A549 (cell line): ENCODE measurements at regions not wholly inside any gene's neighbourhood (a gene's known extent, or its start where the extent isn't known, plus 50 kb on each side); places are given as distances from the start of the nearest gene placed in this dataset.

Experiments
- ATAC-seq, 2 experiments: fragments of 200-7000 bp in 1 of 2; fragments of >200 bp in 1 of 2; cut with Nextera tagmentation in 1 of 2; cut with Tn5 transposase in 1 of 2; 3 replicates each; pipeline versions ENCODE4 v1.8.0 to v1.9.1; 2018 to 2020; ENCODE audit warnings: mild to moderate bottlenecking in 1 of 2, moderate library complexity in 1 of 2
- CTCF ChIA-PET: fragments of 300-600 bp; sonication (Branson Sonifier 250); formaldehyde crosslinking; extraction: SDS; loops from one replicate; lab custom pipeline; 2021; ENCODE audit warnings: antibody characterized with exemption, inconsistent platforms; lab: Yijun Ruan, JAX
- POLR2A ChIA-PET: fragments of 350-600 bp; formaldehyde crosslinking; extraction: SDS; loops from one replicate; lab custom pipeline; 2021; ENCODE audit warnings: antibody characterized with exemption, inconsistent platforms; lab: Yijun Ruan, JAX
- DNase-seq, 2 experiments: peaks; one replicate each; pipeline versions ENCODE4 v3.0.0 to v3.0.0-alpha.2; 2011 to 2016; ENCODE audit warnings: low read depth in 1 of 2, low spot score in 1 of 2
- FAIRE-seq: peaks from 2 replicates; lab custom pipeline; 2011; peaks lifted over from hg19 to GRCh38; lab: Jason Lieb, UNC
- H3K27ac ChIP-seq, 2 experiments: fragments of >200 bp; sonication (Bioruptor Twin); formaldehyde crosslinking; 3 replicates each; pipeline ENCODE4 v1.5.1; 2016 to 2017
- H3K4me1 ChIP-seq: fragments of >200 bp; sonication (Bioruptor Twin); formaldehyde crosslinking; 3 replicates; pipeline ENCODE4 v1.6.1; 2016
- H3K4me2 ChIP-seq: fragments of >200 bp; sonication (Bioruptor Twin); formaldehyde crosslinking; 3 replicates; pipeline ENCODE4 v1.6.1; 2016
- H3K4me3 ChIP-seq: fragments of >200 bp; sonication (Bioruptor Twin); formaldehyde crosslinking; 3 replicates; pipeline ENCODE4 v1.5.1; 2016
- H3K9me3 ChIP-seq: fragments of >200 bp; sonication (Bioruptor Twin); formaldehyde crosslinking; 3 replicates; pipeline ENCODE4 v1.6.1; 2016
- CHD2 ChIP-seq: fragments of 150-350 bp; IDR thresholded peaks from 2 replicates; pipeline ENCODE4 v1.6.1; 2014; ENCODE audit warnings: low read length; ENCODE audit not compliant: partially characterized antibody
- FOSL2 ChIP-seq, 2 experiments: fragments of 450-650 bp in 1 of 2; fragments of >200 bp in 1 of 2; sonication (Bioruptor Twin) in 1 of 2; formaldehyde crosslinking; IDR thresholded peaks; 2 replicates each; pipeline versions ENCODE4 v1.5.0 to v1.6.1; 2016 to 2020; ENCODE audit warnings: mild to moderate bottlenecking in 1 of 2, moderate library complexity in 1 of 2
- HEYL ChIP-seq: fragments of 250-450 bp; sonication (Bioruptor Pico); IDR thresholded peaks from 2 replicates; pipeline ENCODE4 v1.8.0; 2021; ENCODE audit warnings: mild to moderate bottlenecking, moderate library complexity
- JUN ChIP-seq, 2 experiments: fragments of >200 bp; sonication (Bioruptor Twin); formaldehyde crosslinking; IDR thresholded peaks; 2 replicates in 1 of 2; 3 replicates in 1 of 2; pipeline ENCODE4 v1.6.1; 2016 to 2017
- JUNB ChIP-seq: fragments of >200 bp; sonication (Bioruptor Twin); formaldehyde crosslinking; IDR thresholded peaks from 2 replicates; pipeline ENCODE4 v1.6.1; 2016
- KDM1A ChIP-seq: fragments of 200-600 bp; sonication (generic); IDR thresholded peaks from 2 replicates; pipeline ENCODE4 v1.6.1; 2016; ENCODE audit warnings: low read depth, mild to moderate bottlenecking
- MAZ ChIP-seq: fragments of 150-350 bp; IDR thresholded peaks from 2 replicates; pipeline ENCODE4 v1.6.1; 2014; ENCODE audit warnings: antibody characterized with exemption, low read depth, low read length, borderline replicate concordance
- MYC ChIP-seq: IDR thresholded peaks from 2 replicates; pipeline ENCODE4 v1.6.1; 2012; ENCODE audit warnings: mild to moderate bottlenecking, inconsistent platforms, low read length, improper control_type of control experiment, borderline replicate concordance
- NPAS2 ChIP-seq: fragments of 250-450 bp; sonication (Bioruptor Pico); IDR thresholded peaks from 2 replicates; pipeline ENCODE4 v1.8.0; 2022; ENCODE audit warnings: mild to moderate bottlenecking, moderate library complexity, borderline replicate concordance
- NR3C1 ChIP-seq: fragments of >200 bp; sonication (Bioruptor Twin); formaldehyde crosslinking; IDR thresholded peaks from 3 replicates; pipeline ENCODE4 v1.6.1; 2017
- PHF8 ChIP-seq: fragments of 200-600 bp; sonication (generic); IDR thresholded peaks from 2 replicates; pipeline ENCODE4 v1.6.1; 2016; ENCODE audit warnings: low read depth, mild to moderate bottlenecking, antibody characterized with exemption, moderate library complexity, borderline replicate concordance
- POLR2AphosphoS2 ChIP-seq: conservative IDR thresholded peaks from 2 replicates; pipeline ENCODE4 v1.6.1; 2012; ENCODE audit warnings: low read length, improper control_type of control experiment, inconsistent platforms
- RARB ChIP-seq: fragments of 250-450 bp; sonication (Bioruptor Pico); IDR thresholded peaks from 2 replicates; pipeline ENCODE4 v1.8.0; 2021; ENCODE audit warnings: mild to moderate bottlenecking, moderate library complexity
- RCOR1 ChIP-seq: fragments of 150-350 bp; IDR thresholded peaks from 2 replicates; pipeline ENCODE4 v1.6.1; 2014; ENCODE audit warnings: antibody characterized with exemption, low read length, low read depth
- SMC3 ChIP-seq: fragments of >200 bp; sonication (Bioruptor Twin); formaldehyde crosslinking; IDR thresholded peaks from 3 replicates; pipeline ENCODE4 v1.6.1; 2018; ENCODE audit warnings: inconsistent platforms
- SREBF2 ChIP-seq: fragments of 450-650 bp; IDR thresholded peaks from 2 replicates; pipeline ENCODE4 v1.6.1; 2014; ENCODE audit warnings: mild to moderate bottlenecking, moderate library complexity
- TP53 ChIP-seq: fragments of 250-450 bp; sonication (Bioruptor Pico); IDR thresholded peaks from 2 replicates; pipeline ENCODE4 v1.5.0; 2021; ENCODE audit warnings: mild to moderate bottlenecking, moderate library complexity
- ZFP36 ChIP-seq: fragments of 450-650 bp; IDR thresholded peaks from 2 replicates; pipeline ENCODE4 v1.6.1; 2014; ENCODE audit warnings: borderline replicate concordance; ENCODE audit not compliant: partially characterized antibody
- ZNF302 ChIP-seq: fragments of 250-450 bp; sonication (Bioruptor Pico); IDR thresholded peaks from 2 replicates; pipeline ENCODE4 v1.9.0; 2021; ENCODE audit warnings: inconsistent platforms, mild to moderate bottlenecking, moderate library complexity
- ZSCAN20 ChIP-seq: fragments of 250-450 bp; sonication (Bioruptor Pico); IDR thresholded peaks from 2 replicates; pipeline ENCODE4 v1.8.0; 2022; ENCODE audit warnings: mild to moderate bottlenecking, moderate library complexity
- WGBS: methylation state at CpG from one replicate; pipeline ENCODE4 v1.1.6; 2017; ENCODE audit errors: missing lambda C conversion rate; 5-methylcytosine and 5-hydroxymethylcytosine counted together
- TF ChIP-seq, protein P1 (sequence below): fragments of >200 bp; sonication (Bioruptor Twin); formaldehyde crosslinking; IDR thresholded peaks from 2 replicates; pipeline ENCODE4 v1.6.1; 2016
- TF ChIP-seq, protein P2 (sequence below): fragments of 450-650 bp; IDR thresholded peaks from 2 replicates; pipeline ENCODE4 v1.6.1; 2014; ENCODE audit warnings: antibody characterized with exemption
- TF ChIP-seq, protein P3 (sequence below): IDR thresholded peaks from 2 replicates; pipeline ENCODE4 v1.6.1; 2012; ENCODE audit warnings: low read depth, borderline replicate concordance
- TF ChIP-seq, protein P4 (sequence below): fragments of 150-350 bp; IDR thresholded peaks from 2 replicates; pipeline ENCODE4 v1.6.1; 2014; ENCODE audit warnings: low read depth, mild to moderate bottlenecking, low read length
- TF ChIP-seq, protein P5 (sequence below): IDR thresholded peaks from 2 replicates; pipeline ENCODE4 v1.6.1; 2012
- TF ChIP-seq, protein P6 (sequence below): fragments of >200 bp; sonication (Bioruptor Twin); formaldehyde crosslinking; IDR thresholded peaks from 3 replicates; pipeline ENCODE4 v1.6.1; 2016
- TF ChIP-seq, protein P7 (sequence below): fragments of 250-450 bp; sonication (Bioruptor Pico); IDR thresholded peaks from 2 replicates; pipeline ENCODE4 v1.5.0; 2021; ENCODE audit warnings: mild to moderate bottlenecking, moderate library complexity, borderline replicate concordance

DNA sequence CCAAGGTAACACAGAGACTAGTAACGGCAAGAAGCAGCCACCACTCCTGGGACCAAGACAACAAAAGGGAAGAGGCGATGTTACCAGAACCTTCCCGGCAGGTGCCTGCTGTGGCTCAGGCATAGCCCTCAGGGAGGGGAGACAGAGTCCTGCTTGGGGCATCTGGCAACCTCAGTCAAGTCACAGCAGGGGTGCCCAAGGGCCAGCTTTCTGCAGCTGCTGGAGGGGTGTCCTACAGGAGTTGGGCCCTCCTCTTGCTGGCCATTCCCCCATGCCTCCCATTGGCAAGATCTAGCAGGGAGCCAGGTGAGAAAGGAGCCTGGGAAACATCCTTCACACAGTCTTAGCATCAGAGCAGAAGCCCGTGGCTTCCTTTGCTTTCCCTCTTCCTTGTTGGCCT is 197.3 kb upstream of the IL12A start:
- POLR2A ChIA-PET, result no interaction called here
- Histone ChIP-seq H3K27ac (0 out of 6 replicates have a peak overlapping the region, but pooled peaks of 1 of the 2 experiments have one; percentile 27), H3K4me1 (peaks cover 70% of the 10 kb centered on the region), H3K4me2 (no peak overlapping the region), H3K9me3 (no peaks in the 10 kb centered on the region), H3K4me3 (no peak overlapping the region)
- TF ChIP-seq, protein P1, sequence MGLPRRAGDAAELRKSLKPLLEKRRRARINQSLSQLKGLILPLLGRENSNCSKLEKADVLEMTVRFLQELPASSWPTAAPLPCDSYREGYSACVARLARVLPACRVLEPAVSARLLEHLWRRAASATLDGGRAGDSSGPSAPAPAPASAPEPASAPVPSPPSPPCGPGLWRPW, result no peak
- no peak for TF ChIP-seq TP53 (CRISPR knock-in tag)
- no peak for TF ChIP-seq NPAS2 (CRISPR knock-in tag)
- TF ChIP-seq PHF8, result no peak
- TF ChIP-seq, protein P2, sequence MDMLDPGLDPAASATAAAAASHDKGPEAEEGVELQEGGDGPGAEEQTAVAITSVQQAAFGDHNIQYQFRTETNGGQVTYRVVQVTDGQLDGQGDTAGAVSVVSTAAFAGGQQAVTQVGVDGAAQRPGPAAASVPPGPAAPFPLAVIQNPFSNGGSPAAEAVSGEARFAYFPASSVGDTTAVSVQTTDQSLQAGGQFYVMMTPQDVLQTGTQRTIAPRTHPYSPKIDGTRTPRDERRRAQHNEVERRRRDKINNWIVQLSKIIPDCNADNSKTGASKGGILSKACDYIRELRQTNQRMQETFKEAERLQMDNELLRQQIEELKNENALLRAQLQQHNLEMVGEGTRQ, result no peak
- TF ChIP-seq ZSCAN20 (CRISPR knock-in tag), result no peak
- no peak for TF ChIP-seq NR3C1
- TF ChIP-seq SMC3, result no peak
- no peak for TF ChIP-seq ZNF302 (CRISPR knock-in tag)
- no peak for TF ChIP-seq ZFP36
- TF ChIP-seq KDM1A, result no peak
- TF ChIP-seq CHD2, result no peak
- TF ChIP-seq, protein P3, sequence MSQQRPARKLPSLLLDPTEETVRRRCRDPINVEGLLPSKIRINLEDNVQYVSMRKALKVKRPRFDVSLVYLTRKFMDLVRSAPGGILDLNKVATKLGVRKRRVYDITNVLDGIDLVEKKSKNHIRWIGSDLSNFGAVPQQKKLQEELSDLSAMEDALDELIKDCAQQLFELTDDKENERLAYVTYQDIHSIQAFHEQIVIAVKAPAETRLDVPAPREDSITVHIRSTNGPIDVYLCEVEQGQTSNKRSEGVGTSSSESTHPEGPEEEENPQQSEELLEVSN, result no peak
- no peak for TF ChIP-seq SREBF2
- TF ChIP-seq HEYL, result no peak
- TF ChIP-seq POLR2AphosphoS2, result no peak
- DNase-seq (no peak), FAIRE-seq (no peak), ATAC-seq (no peak)
- CTCF ChIA-PET, result interaction anchor here (1.2 to 7.0 kb wide), 2 partner anchors 9 to 14 kb away, joined by 3 to 56 read pairs; no protein-coding TSS in a partner anchor
- 83% methylated on average over 4 of the region's 4 CpGs for WGBS

DNA sequence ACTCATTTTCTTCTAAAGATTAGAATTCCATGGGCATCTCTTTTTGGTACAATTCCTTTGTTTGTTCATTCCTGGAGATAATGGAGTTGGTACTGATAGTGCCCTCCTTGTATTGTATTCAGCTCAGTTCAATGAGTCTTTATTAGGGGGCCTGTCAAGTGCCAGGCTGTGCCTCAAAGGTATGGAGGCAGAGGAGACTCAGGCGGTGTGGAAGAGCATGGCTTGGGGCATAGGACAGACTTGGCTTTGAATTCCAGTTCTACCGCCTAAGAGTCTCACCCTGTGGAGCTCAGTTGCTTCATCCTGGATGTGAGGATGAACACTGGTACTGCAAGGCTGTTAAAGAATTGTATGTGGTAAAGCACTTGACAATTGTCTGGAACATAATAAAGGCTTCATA is 196.6 kb upstream of the IL12A start:
- ChIA-PET POLR2A (no interaction called here), CTCF (interaction anchor here (1.2 to 7.0 kb wide), 3 partner anchors 10 to 13 kb away, joined by 3 to 56 read pairs (median 3); no protein-coding TSS in a partner anchor)
- peak; percentile 49 for FAIRE-seq
- ATAC-seq, result no peak
- WGBS, result 92% methylated on average over 2 of the region's 2 CpGs
- Histone ChIP-seq H3K4me3 (no peak overlapping the region), H3K27ac (0 out of 6 replicates have a peak overlapping the region, but pooled peaks of 1 of the 2 experiments have one; percentile 26), H3K9me3 (no peaks in the 10 kb centered on the region), H3K4me2 (no peak overlapping the region), H3K4me1 (peaks cover 70% of the 10 kb centered on the region)
- DNase-seq, result no peak
- TF ChIP-seq, protein P4, sequence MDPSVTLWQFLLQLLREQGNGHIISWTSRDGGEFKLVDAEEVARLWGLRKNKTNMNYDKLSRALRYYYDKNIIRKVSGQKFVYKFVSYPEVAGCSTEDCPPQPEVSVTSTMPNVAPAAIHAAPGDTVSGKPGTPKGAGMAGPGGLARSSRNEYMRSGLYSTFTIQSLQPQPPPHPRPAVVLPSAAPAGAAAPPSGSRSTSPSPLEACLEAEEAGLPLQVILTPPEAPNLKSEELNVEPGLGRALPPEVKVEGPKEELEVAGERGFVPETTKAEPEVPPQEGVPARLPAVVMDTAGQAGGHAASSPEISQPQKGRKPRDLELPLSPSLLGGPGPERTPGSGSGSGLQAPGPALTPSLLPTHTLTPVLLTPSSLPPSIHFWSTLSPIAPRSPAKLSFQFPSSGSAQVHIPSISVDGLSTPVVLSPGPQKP, result no peak
- TF ChIP-seq, protein P5, sequence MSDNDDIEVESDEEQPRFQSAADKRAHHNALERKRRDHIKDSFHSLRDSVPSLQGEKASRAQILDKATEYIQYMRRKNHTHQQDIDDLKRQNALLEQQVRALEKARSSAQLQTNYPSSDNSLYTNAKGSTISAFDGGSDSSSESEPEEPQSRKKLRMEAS, result no peak
- TF ChIP-seq JUNB (no peak), TP53 (CRISPR knock-in tag) (no peak), FOSL2 (IDR thresholded peaks at IDR 0.05) (no peak), FOSL2 (CRISPR knock-in tag; IDR thresholded peaks at IDR 0.05) (no peak), HEYL (no peak)

DNA sequence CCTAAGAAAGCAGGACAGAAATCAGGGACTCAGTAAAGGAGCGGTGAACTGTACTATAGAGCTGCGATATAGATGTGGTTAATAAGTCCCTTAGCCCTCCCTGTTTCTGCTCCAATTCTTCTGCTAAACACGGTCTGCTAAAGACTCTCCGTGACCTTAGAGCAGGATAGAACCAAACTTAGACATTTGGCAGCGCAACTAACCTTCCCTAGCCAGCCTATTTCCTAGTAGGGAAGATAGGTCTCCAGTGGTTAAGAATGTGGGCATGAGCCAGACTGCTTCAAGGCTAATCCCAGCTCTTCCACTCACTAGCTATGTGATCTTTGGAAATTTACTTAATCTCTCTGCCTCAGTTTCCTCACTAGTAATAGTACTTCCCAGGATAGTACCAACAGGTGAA is 193.6 kb upstream of the IL12A start:
- TF ChIP-seq MYC, result no peak
- TF ChIP-seq SMC3, result no peak
- TF ChIP-seq RARB (CRISPR knock-in tag), result no peak
- TF ChIP-seq, protein P6, sequence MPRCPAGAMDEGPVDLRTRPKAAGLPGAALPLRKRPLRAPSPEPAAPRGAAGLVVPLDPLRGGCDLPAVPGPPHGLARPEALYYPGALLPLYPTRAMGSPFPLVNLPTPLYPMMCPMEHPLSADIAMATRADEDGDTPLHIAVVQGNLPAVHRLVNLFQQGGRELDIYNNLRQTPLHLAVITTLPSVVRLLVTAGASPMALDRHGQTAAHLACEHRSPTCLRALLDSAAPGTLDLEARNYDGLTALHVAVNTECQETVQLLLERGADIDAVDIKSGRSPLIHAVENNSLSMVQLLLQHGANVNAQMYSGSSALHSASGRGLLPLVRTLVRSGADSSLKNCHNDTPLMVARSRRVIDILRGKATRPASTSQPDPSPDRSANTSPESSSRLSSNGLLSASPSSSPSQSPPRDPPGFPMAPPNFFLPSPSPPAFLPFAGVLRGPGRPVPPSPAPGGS, result no peak
- TF ChIP-seq, protein P7, sequence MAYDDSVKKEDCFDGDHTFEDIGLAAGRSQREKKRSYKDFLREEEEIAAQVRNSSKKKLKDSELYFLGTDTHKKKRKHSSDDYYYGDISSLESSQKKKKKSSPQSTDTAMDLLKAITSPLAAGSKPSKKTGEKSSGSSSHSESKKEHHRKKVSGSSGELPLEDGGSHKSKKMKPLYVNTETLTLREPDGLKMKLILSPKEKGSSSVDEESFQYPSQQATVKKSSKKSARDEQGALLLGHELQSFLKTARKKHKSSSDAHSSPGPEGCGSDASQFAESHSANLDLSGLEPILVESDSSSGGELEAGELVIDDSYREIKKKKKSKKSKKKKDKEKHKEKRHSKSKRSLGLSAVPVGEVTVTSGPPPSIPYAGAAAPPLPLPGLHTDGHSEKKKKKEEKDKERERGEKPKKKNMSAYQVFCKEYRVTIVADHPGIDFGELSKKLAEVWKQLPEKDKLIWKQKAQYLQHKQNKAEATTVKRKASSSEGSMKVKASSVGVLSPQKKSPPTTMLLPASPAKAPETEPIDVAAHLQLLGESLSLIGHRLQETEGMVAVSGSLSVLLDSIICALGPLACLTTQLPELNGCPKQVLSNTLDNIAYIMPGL (CRISPR knock-in tag), result no peak
- TF ChIP-seq MAZ, result no peak
- TF ChIP-seq JUN (IDR thresholded peaks at IDR 0.05), result no peak
- TF ChIP-seq, protein P5, result no peak
- no peak for TF ChIP-seq RCOR1
- Histone ChIP-seq H3K9me3 (no peaks in the 10 kb centered on the region), H3K27ac (no peak overlapping the region), H3K4me1 (peaks cover 65% of the 10 kb centered on the region), H3K4me2 (no peak overlapping the region), H3K4me3 (no peak overlapping the region)
- CTCF ChIA-PET, result interaction anchor here (1.0 to 7.0 kb wide), 4 partner anchors 10 to 44 kb away, joined by 3 to 56 read pairs (median 4); no protein-coding TSS in a partner anchor
- POLR2A ChIA-PET, result interaction anchor here (0.8 to 1.6 kb wide), 2 partner anchors 19 to 31 kb away, joined by 3 to 4 read pairs; no protein-coding TSS in a partner anchor
- DNase-seq, result no peak
- no peak for FAIRE-seq
- WGBS, result 99% methylated on average over 5 of the region's 5 CpGs
- ATAC-seq, result no peak
